Fibroblast of the conjunctiva (primary cell): ENCODE measurements at regions not wholly inside any gene's neighbourhood (a gene's known extent, or its start where the extent isn't known, plus 50 kb on each side); places are given as distances from the start of the nearest gene placed in this dataset.
A peak's percentile ranks its signal among the peaks of the same experiment; 100 is the strongest.
"Not testable (repeated sequence)": the region's sequence is repeated elsewhere in the genome, so short reads cannot be mapped to it uniquely, and the experiment has no call there.

Source experiments
- DNase-seq: peaks from one replicate; pipeline ENCODE4 v3.0.0-alpha.2; 2010; ENCODE audit warnings: low read depth

- no peak for DNase-seq
These were observed 140.5 kb downstream of the ARL4A start for GRCh38 chr7:12827920-12828319.

GRCh38 chr7:12831024-12831423, 143.6 kb downstream of the ARL4A start:
- no peak for DNase-seq

DNA sequence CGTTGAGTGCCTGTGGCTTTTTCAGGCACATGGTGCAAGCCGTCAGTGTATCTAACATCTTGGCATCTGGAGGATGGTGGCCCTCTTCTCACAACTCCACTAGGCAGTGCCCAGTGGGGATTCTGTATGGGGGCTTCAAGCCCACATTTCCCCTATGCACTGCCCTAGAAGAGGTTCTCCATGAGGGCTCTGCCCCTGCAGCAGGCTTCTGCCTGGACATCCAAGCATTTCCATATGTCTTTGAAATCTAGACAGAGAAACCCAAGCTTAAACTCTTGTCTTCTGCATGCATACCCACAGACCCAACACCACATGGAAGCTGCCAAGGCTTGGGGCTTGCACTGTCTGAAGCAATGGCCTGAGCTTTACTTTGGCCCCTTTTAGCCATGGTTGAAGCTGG, 146.4 kb downstream of the ARL4A start:
- DNase-seq = no peak

GRCh38 chr7:12834782-12835181, 147.3 kb downstream of the ARL4A start:
- DNase-seq = no peak

GRCh38 chr7:12839508-12840153, 152.2 kb downstream of the ARL4A start:
- no peak for DNase-seq

DNA sequence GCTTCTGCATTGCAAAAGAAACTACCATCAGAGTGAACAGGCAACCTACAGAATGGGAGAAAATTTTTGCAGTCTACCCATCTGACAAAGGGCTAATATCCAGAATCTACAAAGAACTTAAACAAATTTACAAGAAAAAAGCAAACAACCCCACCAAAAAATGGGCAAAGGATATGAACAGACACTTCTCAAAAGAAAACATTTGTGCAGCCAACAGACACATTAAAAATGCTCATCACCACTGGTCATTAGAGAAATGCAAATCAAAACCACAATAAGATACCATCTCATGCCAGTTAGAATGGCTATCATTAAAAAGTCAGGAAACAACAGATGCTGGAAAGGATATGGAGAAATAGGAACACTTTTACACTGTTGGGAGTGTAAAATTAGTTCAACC, 157.3 kb downstream of the ARL4A start:
- not testable (repeated sequence) for DNase-seq

- no peak for DNase-seq
These were observed 159.6 kb downstream of the ARL4A start for GRCh38 chr7:12847001-12847400.

DNA sequence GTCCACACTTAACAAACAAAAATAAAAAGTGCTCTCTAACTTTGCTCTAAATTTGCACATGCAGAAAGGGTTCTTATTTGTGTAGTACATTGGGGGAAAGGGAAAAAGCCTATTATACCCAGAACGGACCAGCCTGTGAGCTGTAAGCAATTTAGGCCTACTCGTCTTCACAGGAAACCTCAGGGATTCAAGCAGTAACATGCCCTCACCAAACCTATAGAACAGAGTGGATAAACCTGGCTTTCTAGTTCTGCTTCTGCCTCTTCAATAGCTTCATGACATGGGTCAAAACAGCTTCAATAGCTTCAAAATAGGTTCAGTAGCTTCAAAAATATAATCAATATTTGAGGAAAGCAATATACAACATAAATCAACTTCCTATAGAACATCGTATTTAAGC, 163.7 kb downstream of the ARL4A start:
- DNase-seq = no peak

DNA sequence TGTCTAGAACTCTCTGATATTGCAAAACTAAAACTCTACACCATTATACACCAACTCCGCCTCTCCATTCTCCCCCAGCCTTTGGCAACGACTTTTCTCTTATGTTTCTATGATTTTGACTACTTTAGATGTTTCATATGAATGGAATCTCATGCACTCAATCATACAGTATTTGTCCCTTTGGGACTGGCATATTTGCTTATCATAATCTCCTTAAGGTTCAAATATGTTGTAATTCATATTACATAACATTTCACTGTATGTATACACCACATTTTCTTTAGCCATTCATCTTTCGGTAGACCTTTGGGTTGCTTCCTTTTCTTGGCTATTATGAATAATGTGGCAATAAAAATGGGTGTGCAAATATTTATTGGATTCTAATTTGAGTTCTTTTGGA, 164.4 kb downstream of the ARL4A start:
- DNase-seq = no peak

- DNase-seq = no peak
These were observed 167.6 kb downstream of the ARL4A start for GRCh38 chr7:12855036-12855435.

GRCh38 chr7:12859761-12860160, 172.3 kb downstream of the ARL4A start:
- DNase-seq = no peak

DNA sequence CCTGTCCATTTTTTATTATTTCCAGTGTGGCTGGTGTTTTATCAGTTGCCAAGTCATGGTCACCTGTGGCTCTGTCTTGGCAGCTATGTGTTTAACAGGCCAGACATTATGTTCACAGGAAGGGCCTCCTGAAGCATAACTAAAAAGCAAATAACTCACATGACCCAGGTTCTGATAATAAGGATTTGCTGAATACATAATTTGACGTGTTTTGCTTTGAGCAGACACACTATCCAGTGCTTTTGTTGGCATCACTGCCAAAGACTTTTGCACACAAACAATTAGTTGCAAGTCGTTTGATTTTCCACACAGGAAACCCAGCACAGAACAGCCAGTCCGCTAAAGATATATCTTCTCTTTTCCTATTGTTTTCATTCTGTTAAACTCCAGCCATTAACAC, 173.6 kb downstream of the ARL4A start:
- no peak for DNase-seq

- DNase-seq = no peak
These were observed 174.7 kb downstream of the ARL4A start for GRCh38 chr7:12862146-12862545.

GRCh38 chr7:12864470-12865046, 177.1 kb downstream of the ARL4A start:
- no peak for DNase-seq

GRCh38 chr7:12865593-12865992, 178.2 kb downstream of the ARL4A start:
- no peak for DNase-seq

- DNase-seq = no peak
These were observed 178.8 kb downstream of the ARL4A start for GRCh38 chr7:12866207-12866606.

DNA sequence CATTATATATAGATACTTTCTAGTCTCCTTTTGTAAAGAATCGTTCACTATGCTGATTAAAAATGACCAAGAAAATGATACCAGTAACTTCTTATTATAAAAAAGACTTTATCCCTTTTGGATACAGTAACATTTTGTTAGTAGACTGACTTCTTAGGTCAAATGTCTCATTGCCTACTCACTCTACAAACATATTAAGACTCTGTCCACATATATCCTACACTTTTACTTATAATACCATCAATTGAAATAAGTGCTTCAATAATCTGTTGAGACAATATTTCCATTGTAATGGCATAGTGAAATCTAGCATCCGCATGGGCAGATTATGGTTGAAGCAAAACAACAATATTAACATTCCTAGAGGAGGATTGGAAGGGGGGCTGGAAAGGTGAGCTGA, 180.6 kb downstream of the ARL4A start:
- DNase-seq = no peak

DNA sequence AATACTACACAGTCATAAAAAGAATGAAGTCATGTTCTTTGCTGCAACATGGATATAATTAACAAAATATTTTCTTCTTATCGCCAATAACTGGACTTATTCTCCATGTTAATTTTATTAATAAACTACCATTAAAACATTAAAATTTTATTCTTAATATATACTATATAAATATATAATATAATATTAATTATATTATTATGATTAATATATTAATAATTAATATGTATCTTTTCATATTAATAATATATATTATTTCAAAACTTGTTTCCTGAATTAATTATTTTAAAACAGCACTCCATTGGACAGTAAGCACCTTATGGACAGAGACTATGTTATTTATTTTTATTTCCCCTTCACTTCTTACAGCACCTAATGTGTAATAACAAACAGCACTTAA, 182.8 kb downstream of the ARL4A start:
- DNase-seq = no peak

GRCh38 chr7:12872487-12872886, 185.1 kb downstream of the ARL4A start:
- DNase-seq = no peak

GRCh38 chr7:12873571-12873970, 186.1 kb downstream of the ARL4A start:
- no peak for DNase-seq

- no peak for DNase-seq
These were observed 191.7 kb downstream of the ARL4A start for GRCh38 chr7:12879139-12879538.

DNA sequence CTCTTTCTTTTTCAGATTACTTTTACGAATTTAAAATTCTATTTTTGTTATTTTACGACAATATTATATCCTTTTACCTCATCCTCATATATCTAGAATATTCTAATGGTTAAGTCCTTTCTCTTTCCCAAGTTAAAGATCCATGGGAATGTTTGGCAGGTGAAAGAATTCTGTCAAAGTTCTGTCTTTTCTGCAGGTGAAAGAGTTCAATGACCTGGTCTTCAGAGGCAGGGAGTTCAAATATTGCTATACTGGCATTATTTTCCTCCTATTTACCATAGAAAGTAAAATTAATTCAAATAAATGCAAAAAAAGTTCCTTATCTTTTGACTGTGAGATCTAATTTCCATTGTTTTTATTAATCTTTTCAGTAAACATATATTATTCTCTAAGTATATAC, 194.3 kb downstream of the ARL4A start:
- DNase-seq = no peak

DNA sequence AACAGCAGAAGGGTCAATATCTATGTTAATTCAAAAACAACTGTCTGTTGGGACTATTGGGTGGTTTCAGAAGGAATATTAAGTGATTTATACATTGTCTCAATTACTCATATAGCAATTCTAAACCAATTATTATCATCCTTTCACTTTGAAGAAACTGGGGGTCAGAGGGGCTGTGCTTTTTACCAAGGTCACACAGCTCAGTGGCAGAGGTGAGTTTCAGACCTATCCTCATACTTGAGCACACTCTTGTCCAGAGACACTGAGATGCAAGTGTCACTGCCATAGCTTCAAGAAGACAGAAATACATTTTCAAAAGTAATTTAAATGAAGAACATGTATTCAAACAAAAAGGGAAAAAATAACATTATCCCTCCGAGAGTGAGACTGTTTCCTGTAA, 195.3 kb downstream of the ARL4A start:
- DNase-seq = no peak

GRCh38 chr7:12884033-12884432, 196.6 kb downstream of the ARL4A start:
- peak; percentile 6 for DNase-seq
